GM18909 (cell line): ENCODE measurements at regions not wholly inside any gene's neighbourhood (a gene's known extent, or its start where the extent isn't known, plus 50 kb on each side); places are given as distances from the start of the nearest gene placed in this dataset.
"Not testable (repeated sequence)": the region's sequence is repeated elsewhere in the genome, so short reads cannot be mapped to it uniquely, and the experiment has no call there.

ENCODE experiments used
- ATAC-seq: cut with Tn5 transposase; IDR thresholded peaks from one replicate; pipeline ENCODE4 v1.9.1; 2021; ENCODE audit warnings: mild to moderate bottlenecking; ENCODE audit not compliant: unreplicated experiment, poor library complexity

- ATAC-seq, result no peak
Measured at GRCh38 chr17:72175787-72176515, 55.1 kb downstream of the SOX9 start.

GRCh38 chr17:72176516-72176851, 55.7 kb downstream of the SOX9 start:
- ATAC-seq, result no peak

- no peak for ATAC-seq
Measured at GRCh38 chr17:72176951-72177660, 56.3 kb downstream of the SOX9 start.

- no peak for ATAC-seq
Measured at GRCh38 chr17:72177738-72178137, 56.9 kb downstream of the SOX9 start.

- ATAC-seq, result no peak
Measured at GRCh38 chr17:72182371-72182873, 61.6 kb downstream of the SOX9 start.

- no peak for ATAC-seq
Measured at GRCh38 chr17:72183194-72183685, 62.4 kb downstream of the SOX9 start.

- ATAC-seq, result no peak
Measured at GRCh38 chr17:72184805-72185204, 64.0 kb downstream of the SOX9 start.

GRCh38 chr17:72185564-72185963, 64.7 kb downstream of the SOX9 start:
- no peak for ATAC-seq

- ATAC-seq, result no peak
Measured at GRCh38 chr17:72187556-72187955, 66.7 kb downstream of the SOX9 start.

GRCh38 chr17:72188801-72189200, 68.0 kb downstream of the SOX9 start:
- no peak for ATAC-seq

GRCh38 chr17:72189768-72190593, 69.2 kb downstream of the SOX9 start:
- ATAC-seq, result no peak

GRCh38 chr17:72191356-72191755, 70.5 kb downstream of the SOX9 start:
- ATAC-seq, result no peak

- no peak for ATAC-seq
Measured at GRCh38 chr17:72191921-72192799, 71.3 kb downstream of the SOX9 start.

GRCh38 chr17:72192800-72193192, 72.0 kb downstream of the SOX9 start:
- no peak for ATAC-seq

GRCh38 chr17:72193391-72194106, 72.7 kb downstream of the SOX9 start:
- ATAC-seq, result no peak

- not testable (repeated sequence) for ATAC-seq
Measured at GRCh38 chr17:72194107-72194440, 73.3 kb downstream of the SOX9 start.

- no peak for ATAC-seq
Measured at GRCh38 chr17:72199256-72199655, 78.4 kb downstream of the SOX9 start.

- no peak for ATAC-seq
Measured at GRCh38 chr17:72204742-72205141, 83.9 kb downstream of the SOX9 start.

- ATAC-seq, result no peak
Measured at GRCh38 chr17:72205357-72205756, 84.5 kb downstream of the SOX9 start.
